HL-60 (cell line): ENCODE measurements at regions not wholly inside any gene's neighbourhood (a gene's known extent, or its start where the extent isn't known, plus 50 kb on each side); places are given as distances from the start of the nearest gene placed in this dataset.

Experiments
- DNase-seq, 2 experiments: peaks; one replicate each; pipeline ENCODE4 v3.0.0-alpha.2; 2010 to 2020; ENCODE audit warnings: low read depth in 1 of 2, low spot score in 1 of 2
- H3K27ac ChIP-seq: fragments of 250-450 bp; sonication (Bioruptor Pico); replicated peaks from 2 replicates; pipeline ENCODE4 v1.5.1; 2020; ENCODE audit warnings: mild to moderate bottlenecking, moderate library complexity
- H3K27me3 ChIP-seq: fragments of 250-450 bp; sonication (Bioruptor Pico); 2 replicates; pipeline ENCODE4 v1.5.1; 2021; ENCODE audit warnings: mild to moderate bottlenecking, moderate library complexity; ENCODE audit not compliant: insufficient read depth, poor library complexity, severe bottlenecking
- H3K4me3 ChIP-seq: replicated peaks from 2 replicates; pipeline ENCODE4 v1.5.1; 2011; ENCODE audit warnings: mild to moderate bottlenecking, control low read depth, low read length; ENCODE audit not compliant: insufficient read depth
- CTCF ChIP-seq: IDR thresholded peaks from one replicate; pipeline ENCODE4 v1.5.1; 2011; ENCODE audit warnings: low read length, control low read depth, inconsistent platforms; ENCODE audit not compliant: insufficient read depth
- GABPA ChIP-seq: IDR thresholded peaks from 2 replicates; pipeline ENCODE4 v1.6.1; 2012; ENCODE audit warnings: low read depth
- POLR2AphosphoS5 ChIP-seq: IDR thresholded peaks from 2 replicates; pipeline ENCODE4 v1.6.1; 2012; ENCODE audit warnings: low read depth
- REST ChIP-seq: IDR thresholded peaks from 2 replicates; pipeline ENCODE4 v1.6.1; 2012; ENCODE audit warnings: low read depth; ENCODE audit not compliant: insufficient replicate concordance
- SPI1 ChIP-seq: IDR thresholded peaks from 2 replicates; pipeline ENCODE4 v1.6.1; 2012; ENCODE audit warnings: low read depth, mild to moderate bottlenecking, borderline replicate concordance

- Histone ChIP-seq H3K27ac (no peak overlapping the region), H3K27me3 (no peaks in the 10 kb centered on the region), H3K4me3 (no peak overlapping the region)
- no peak for TF ChIP-seq GABPA
- no peak for TF ChIP-seq SPI1
- no peak for TF ChIP-seq REST
- no peak for TF ChIP-seq CTCF
- TF ChIP-seq POLR2AphosphoS5, result no peak
- DNase-seq, result no peak
These were observed 130.6 kb upstream of the BCL6 start for GRCh38 chr3:187875863-187876262.

GRCh38 chr3:187878772-187879518 is 133.7 kb upstream of the BCL6 start:
- Histone ChIP-seq H3K27ac (no peak overlapping the region), H3K27me3 (no peaks in the 10 kb centered on the region), H3K4me3 (no peak overlapping the region)
- TF ChIP-seq SPI1, result no peak
- no peak for TF ChIP-seq POLR2AphosphoS5
- TF ChIP-seq GABPA, result no peak
- TF ChIP-seq REST, result no peak
- no peak for TF ChIP-seq CTCF
- DNase-seq, result no peak

DNA sequence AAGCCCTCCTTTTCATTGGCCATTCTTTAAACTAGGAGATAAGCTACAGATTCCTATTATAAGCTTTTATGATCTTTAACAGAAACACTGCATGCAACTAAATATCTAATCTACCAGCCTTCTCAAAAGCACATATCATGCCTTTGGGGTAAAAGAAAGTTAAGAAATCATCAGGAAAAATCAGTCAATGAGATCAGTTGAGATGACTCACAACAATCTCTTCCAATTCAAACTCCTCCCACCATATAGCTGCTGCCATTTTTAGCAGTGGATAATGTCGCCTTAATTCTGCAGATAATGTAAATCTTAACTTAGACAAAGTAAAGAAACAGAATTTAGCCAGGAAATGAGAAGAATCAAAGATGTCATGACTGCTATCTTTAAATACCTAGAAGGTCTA is 135.2 kb upstream of the BCL6 start:
- H3K4me3 ChIP-seq, result no peak overlapping the region
- no peak overlapping the region for H3K27ac ChIP-seq
- DNase-seq, result no peak
- TF ChIP-seq GABPA, result no peak
- no peak for TF ChIP-seq POLR2AphosphoS5
- no peak for TF ChIP-seq SPI1
- no peak for TF ChIP-seq REST
- TF ChIP-seq CTCF, result no peak
- no peaks in the 10 kb centered on the region for H3K27me3 ChIP-seq
